GM13977 (cell line): ENCODE measurements at regions not wholly inside any gene's neighbourhood (a gene's known extent, or its start where the extent isn't known, plus 50 kb on each side); places are given as distances from the start of the nearest gene placed in this dataset.

Experiments used
- DNase-seq: peaks from one replicate; pipeline ENCODE4 v3.0.0; 2012; ENCODE audit warnings: low spot score
- in situ Hi-C: fragments of 300-500 bp; cut with MboI; formaldehyde crosslinking; loops from one replicate; pipeline ENCODE4 v1.12.0; 2022; ENCODE audit warnings: low sequenced_read_pairs, low pct_unique_long_range_greater_than_20kb, mixed read lengths, inconsistent platforms; ENCODE audit not compliant: unreplicated experiment
- TF ChIP-seq, protein P1 (sequence below): IDR thresholded peaks from 2 replicates; pipeline ENCODE4 v1.5.1; 2012; ENCODE audit warnings: mild to moderate bottlenecking, control low read depth; ENCODE audit not compliant: insufficient read depth; ENCODE audit errors: extremely low read depth, missing control alignments

DNA sequence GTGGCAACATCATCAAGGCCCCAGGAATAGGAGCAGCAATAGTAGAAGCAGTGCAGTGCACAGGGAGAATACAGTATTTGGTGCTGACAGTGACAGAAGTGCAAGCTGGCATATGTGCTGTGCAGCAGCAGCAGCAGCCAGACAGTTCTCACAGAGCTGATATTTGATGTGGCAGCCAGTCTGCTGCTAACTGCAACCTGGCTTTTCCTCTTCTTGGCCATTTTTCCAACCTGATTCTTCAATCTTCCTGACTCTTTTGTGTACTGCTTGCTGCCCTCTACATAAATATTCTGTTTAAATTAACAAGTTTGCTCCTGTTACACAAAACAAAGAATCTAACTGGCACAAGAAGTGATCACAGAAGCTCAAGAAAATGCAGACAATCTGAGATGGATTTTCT, 102.0 kb downstream of the CASP12 start:
- TF ChIP-seq, protein P1, sequence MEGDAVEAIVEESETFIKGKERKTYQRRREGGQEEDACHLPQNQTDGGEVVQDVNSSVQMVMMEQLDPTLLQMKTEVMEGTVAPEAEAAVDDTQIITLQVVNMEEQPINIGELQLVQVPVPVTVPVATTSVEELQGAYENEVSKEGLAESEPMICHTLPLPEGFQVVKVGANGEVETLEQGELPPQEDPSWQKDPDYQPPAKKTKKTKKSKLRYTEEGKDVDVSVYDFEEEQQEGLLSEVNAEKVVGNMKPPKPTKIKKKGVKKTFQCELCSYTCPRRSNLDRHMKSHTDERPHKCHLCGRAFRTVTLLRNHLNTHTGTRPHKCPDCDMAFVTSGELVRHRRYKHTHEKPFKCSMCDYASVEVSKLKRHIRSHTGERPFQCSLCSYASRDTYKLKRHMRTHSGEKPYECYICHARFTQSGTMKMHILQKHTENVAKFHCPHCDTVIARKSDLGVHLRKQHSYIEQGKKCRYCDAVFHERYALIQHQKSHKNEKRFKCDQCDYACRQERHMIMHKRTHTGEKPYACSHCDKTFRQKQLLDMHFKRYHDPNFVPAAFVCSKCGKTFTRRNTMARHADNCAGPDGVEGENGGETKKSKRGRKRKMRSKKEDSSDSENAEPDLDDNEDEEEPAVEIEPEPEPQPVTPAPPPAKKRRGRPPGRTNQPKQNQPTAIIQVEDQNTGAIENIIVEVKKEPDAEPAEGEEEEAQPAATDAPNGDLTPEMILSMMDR, result no peak
- in situ Hi-C loops, result no loop called here
- DNase-seq, result no peak

- in situ Hi-C loops, result no loop called here
- DNase-seq, result no peak
- TF ChIP-seq, protein P1, result no peak
Observed at GRCh38 chr11:104795501-104796213, 102.6 kb downstream of the CASP12 start.

- in situ Hi-C loops, result no loop called here
- TF ChIP-seq, protein P1, result no peak
Observed at GRCh38 chr11:104792861-104793260, 105.4 kb downstream of the CASP12 start.

DNA sequence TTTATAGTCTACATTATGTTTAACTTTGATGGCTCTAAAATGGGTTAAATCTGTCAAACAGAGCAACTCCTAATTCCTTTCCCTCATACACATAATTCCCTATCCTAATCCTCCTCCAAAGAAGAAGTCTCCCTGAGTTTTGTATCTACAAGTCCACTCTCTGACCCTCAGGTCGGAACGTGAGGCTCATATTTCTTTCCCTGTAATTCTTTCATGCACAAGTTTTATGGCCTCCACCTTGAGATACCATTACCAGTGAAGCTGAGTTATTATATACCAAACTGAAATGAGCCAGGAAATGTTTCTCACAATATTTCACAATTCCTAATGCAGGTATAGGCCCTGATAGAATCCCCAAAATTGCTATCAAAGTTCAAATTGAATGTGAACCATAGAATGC, 106.4 kb downstream of the CASP12 start:
- in situ Hi-C loops, result no loop called here
- TF ChIP-seq, protein P1, result no peak
- no peak for DNase-seq

More at GRCh38 chr11:104792861-104793260, 105.4 kb downstream of the CASP12 start:
- DNase-seq, result no peak

DNA sequence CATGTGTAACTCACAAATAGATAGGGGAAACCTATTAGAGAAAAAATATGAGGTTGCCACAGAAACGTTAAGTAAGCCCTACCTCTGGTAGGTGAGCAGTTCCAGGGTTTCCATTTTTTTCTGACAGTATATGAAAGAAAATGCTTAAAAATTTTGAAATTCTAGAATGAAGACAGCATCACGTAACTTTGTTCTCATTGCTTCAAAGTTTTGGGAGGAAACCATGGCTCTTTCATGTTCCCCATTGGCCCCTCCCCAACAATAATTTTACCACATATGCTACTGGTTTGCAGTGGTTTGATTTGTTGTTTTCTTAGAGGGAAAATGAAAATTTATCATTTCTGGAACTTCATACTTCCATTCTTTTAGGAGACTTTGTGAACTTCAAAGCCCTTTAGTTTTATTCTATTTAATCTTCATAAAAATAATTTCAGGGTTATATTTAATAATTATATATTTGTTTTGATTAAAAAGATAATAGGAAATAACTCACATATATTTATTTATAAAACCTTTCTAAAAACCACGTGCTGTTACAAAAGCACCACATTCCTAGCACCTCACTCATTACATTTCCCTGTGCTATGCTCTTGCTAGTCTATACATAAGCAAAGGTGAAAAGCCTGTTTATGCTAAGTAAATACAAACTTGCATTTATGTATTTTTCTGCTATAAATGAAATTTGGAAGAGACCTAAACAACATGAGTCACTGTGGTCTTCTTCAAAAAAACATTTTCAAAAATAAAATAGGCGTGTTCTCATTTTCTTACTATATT, 113.4 kb downstream of the CASP12 start:
- TF ChIP-seq, protein P1, result no peak
- no peak for DNase-seq
- in situ Hi-C loops, result no loop called here

- in situ Hi-C loops, result no loop called here
- DNase-seq, result no peak
- TF ChIP-seq, protein P1, result no peak
Observed at GRCh38 chr11:104783241-104783640, 115.0 kb downstream of the CASP12 start.
